ENCODE measurements at regions not wholly inside any gene's neighbourhood (a gene's known extent, or its start where the extent isn't known, plus 50 kb on each side); places are given as distances from the start of the nearest gene placed in this dataset.

DNA sequence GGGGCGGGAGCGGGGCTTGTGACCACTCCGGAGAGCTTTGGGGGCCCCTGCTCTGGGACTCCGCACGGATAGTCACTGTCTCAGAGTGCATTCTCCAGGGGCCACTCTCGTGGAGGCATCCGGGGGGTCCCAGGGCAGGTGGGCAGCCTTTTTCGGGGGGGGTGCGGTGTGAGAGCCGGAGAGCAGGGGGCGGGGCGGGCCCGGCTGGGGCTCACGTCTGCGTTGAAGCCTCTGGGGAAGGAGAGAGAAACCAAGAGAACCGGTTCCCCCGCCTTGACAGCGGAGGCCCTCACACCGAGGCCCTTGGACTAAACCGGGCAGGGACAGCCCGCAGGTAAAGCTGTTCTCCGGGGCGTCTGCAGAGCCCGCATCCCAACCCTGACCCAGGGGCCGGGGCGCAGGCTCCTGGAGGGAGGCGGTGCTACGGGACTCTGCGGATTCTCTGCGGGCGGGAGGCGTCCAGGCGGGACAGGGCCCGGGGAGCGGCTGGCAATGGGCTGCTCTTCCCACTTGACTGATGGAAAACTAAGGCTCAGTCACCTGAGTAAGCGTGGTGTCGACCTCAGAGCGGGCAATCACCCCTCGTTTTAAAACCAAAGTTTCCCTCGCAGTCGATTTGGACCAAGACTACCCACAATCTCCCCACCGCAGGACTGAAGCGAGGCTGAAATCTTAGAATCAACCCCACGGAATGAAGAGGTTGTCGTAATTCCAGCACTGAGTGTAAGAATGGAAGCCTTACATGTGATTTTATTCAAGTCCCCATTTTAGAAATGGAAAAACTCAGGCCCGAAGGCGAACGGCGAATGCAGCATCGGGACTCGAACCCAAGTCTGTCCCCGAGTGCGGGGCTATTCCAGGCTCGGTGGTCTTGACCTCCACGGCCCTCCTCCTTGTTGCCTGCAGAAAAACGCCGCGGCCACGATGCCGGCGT, 49.6 kb upstream of the AMZ2 start:
- H3K79me2 ChIP-seq (ENCODE audit: low read depth): no peaks in the 10 kb centered on the region
- no peaks in the 10 kb centered on the region for H3K36me3 ChIP-seq (ENCODE audit: low read depth)
- TF ChIP-seq EZH2 (IDR thresholded peaks at IDR 0.05; ENCODE audit: low read depth): no peak
- TF ChIP-seq, protein P1, sequence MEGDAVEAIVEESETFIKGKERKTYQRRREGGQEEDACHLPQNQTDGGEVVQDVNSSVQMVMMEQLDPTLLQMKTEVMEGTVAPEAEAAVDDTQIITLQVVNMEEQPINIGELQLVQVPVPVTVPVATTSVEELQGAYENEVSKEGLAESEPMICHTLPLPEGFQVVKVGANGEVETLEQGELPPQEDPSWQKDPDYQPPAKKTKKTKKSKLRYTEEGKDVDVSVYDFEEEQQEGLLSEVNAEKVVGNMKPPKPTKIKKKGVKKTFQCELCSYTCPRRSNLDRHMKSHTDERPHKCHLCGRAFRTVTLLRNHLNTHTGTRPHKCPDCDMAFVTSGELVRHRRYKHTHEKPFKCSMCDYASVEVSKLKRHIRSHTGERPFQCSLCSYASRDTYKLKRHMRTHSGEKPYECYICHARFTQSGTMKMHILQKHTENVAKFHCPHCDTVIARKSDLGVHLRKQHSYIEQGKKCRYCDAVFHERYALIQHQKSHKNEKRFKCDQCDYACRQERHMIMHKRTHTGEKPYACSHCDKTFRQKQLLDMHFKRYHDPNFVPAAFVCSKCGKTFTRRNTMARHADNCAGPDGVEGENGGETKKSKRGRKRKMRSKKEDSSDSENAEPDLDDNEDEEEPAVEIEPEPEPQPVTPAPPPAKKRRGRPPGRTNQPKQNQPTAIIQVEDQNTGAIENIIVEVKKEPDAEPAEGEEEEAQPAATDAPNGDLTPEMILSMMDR (conservative IDR thresholded peaks at IDR 0.05): no peak
- H3K4me3 ChIP-seq: peak overlapping the region; percentile 52; the same call in 1 of the 2 replicates
- no peak overlapping the region for H3K27ac ChIP-seq
- H3K9me3 ChIP-seq (ENCODE audit: insufficient read depth, low read depth): no peaks in the 10 kb centered on the region
- peak; percentile 58 to 64 for DNase-seq
- intact Hi-C loops (cut with micrococcal nuclease; ENCODE audit: unreplicated experiment): loop anchor here (10.0 kb wide), 1 partner anchor 557 kb away; no protein-coding TSS in a partner anchor
- H3K4me1 ChIP-seq (replicated peaks; ENCODE audit: insufficient read depth): peaks cover 14% of the 10 kb centered on the region; the same call in 1 of the 2 replicates
- CTCF ChIA-PET: no interaction called here
- no peaks in the 10 kb centered on the region for H4K20me1 ChIP-seq (ENCODE audit: insufficient read depth)
- BruUV-seq (replicated peaks): no TSS peak
- H3K9me2 ChIP-seq (ENCODE audit: insufficient read depth): no peaks in the 10 kb centered on the region
- peaks cover 6% of the 10 kb centered on the region; the same call in 1 of the 2 replicates for H3F3A ChIP-seq (ENCODE audit: insufficient read depth, low read depth)
- peak overlapping the region; percentile 63; the same call in 1 of the 2 replicates for H2AFZ ChIP-seq
- H3K27me3 ChIP-seq (ENCODE audit: insufficient read depth, low read depth): peaks cover 18% of the 10 kb centered on the region
- H3K4me2 ChIP-seq: peak overlapping the region; percentile 92
- POLR2A ChIA-PET (ENCODE audit: unreplicated experiment): no interaction called here

Measured in PC-9 (cell line).